ENCODE measurements at regions not wholly inside any gene's neighbourhood (a gene's known extent, or its start where the extent isn't known, plus 50 kb on each side); places are given as distances from the start of the nearest gene placed in this dataset.

DNA sequence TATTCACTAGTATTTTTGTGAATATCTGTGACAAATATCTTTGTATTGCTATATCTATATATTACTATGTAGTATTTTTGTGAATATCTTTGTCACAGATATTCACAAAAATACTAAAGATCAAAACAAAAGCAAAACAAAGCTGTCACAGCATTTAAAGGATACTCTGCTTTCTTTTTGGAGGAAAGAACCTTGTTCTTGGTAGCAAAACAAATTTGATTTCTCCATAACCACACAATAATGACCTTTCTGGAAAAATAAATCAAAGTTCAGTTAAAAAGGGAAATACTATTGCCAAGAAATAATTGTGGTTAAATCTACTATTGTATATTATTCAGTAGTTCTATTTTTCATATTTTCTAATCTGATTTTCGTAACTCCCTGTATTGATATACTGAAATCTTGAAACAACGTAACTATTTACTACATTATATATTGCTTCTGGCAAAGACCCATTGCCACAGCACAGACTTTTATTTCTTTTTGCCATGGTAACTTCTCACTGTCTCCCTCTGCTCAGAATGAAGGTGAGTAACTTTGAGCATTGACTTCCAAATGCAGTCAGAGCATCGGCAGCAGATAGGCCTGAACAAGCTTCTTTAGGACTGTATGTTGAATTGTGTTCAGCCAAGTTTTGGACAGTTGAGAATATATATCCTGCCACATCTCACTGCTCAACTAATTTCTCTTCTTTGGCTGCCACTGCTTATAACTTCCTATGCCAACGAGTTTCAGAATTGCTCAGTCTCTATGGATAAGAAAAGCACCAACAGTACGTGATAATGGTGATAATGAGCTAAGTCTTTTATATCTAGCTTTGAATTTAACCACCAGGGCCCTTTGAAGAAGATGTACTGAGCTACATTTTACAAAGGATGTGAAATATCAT lies 1097.2 kb upstream of the GJE1 start:
- in situ Hi-C loops (cut with MboI; ENCODE audit: low sequenced_read_pairs, unreplicated experiment), result no loop called here
- DNase-seq (ENCODE audit: low spot score), result no peak
- TF ChIP-seq CTCF (IDR thresholded peaks at IDR 0.05; ENCODE audit: borderline replicate concordance, control extremely low read depth, extremely low read depth, insufficient read depth, missing control alignments), result no peak

GRCh38 chr6:141033101-141033500 lies 1099.6 kb upstream of the GJE1 start:
- no peak for TF ChIP-seq CTCF (IDR thresholded peaks at IDR 0.05; ENCODE audit: borderline replicate concordance, control extremely low read depth, extremely low read depth, insufficient read depth, missing control alignments)
- no peak for DNase-seq (ENCODE audit: low spot score)
- in situ Hi-C loops (cut with MboI; ENCODE audit: low sequenced_read_pairs, unreplicated experiment), result no loop called here

DNA sequence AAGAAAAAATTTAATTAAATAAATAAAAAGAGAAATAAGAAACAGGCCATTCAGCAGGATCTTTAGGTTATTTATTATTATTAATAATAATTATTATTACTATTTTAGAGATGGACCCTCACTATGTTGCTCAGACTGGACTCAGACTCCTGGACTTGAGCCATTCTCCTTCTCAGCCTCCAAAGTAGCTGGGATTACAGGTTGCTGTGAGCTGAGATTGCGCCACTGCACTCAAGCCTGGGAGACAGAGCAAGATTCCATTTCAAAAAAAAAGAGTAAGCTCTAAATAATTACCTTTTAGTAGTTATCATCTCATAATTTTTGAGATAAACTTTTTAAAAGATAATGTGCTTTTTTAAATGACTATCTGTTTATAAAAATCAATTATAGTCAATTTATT lies 1102.8 kb upstream of the GJE1 start:
- no peak for DNase-seq (ENCODE audit: low spot score)
- TF ChIP-seq CTCF (IDR thresholded peaks at IDR 0.05; ENCODE audit: borderline replicate concordance, control extremely low read depth, extremely low read depth, insufficient read depth, missing control alignments), result no peak
- in situ Hi-C loops (cut with MboI; ENCODE audit: low sequenced_read_pairs, unreplicated experiment), result no loop called here

DNA sequence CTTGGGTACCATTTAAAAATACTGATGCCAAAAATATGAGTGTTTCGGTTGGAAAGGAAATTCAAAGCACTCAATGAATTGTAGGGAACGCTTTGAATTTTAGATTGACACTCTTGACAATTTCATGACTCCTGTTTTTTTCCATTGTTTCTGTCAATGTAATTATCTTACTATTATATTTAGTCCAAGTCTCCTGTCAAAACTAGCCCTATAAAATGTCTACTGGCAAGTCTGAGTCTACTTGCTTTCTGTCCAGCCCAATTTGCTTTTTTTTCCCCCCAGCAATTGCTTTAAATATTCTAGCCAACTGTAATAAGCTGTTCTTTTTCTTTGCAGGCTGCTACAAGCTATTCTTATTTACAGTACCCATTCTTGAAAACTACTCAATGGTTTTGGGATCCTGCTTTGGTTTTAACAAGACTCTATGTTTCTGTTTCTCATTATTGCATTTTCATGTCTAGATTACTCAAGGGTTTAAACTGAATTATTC lies 1103.9 kb upstream of the GJE1 start:
- in situ Hi-C loops (cut with MboI; ENCODE audit: low sequenced_read_pairs, unreplicated experiment), result no loop called here
- no peak for TF ChIP-seq CTCF (IDR thresholded peaks at IDR 0.05; ENCODE audit: borderline replicate concordance, control extremely low read depth, extremely low read depth, insufficient read depth, missing control alignments)
- DNase-seq (ENCODE audit: low spot score), result no peak

DNA sequence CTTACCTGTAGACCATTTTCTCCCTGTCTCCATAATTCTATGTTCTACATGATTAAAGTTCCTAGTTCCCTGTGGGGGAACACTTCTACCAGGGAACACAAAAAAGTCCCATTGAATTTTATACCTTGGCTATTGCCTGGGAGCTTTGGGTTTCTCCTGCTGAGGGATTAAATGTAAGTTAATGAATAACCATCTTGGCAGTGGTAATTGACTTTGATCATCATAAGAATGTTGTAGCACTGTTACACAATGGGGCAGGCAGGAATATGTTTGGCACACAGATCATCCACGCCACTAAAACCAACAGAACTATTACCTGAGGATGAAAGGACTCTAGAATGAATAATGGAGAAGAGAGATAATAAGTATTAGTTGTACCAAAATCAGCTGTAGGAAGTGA lies 1106.2 kb upstream of the GJE1 start:
- in situ Hi-C loops (cut with MboI; ENCODE audit: low sequenced_read_pairs, unreplicated experiment), result no loop called here
- DNase-seq (ENCODE audit: low spot score), result no peak

GRCh38 chr6:141024526-141024925 lies 1108.2 kb upstream of the GJE1 start:
- TF ChIP-seq CTCF (IDR thresholded peaks at IDR 0.05; ENCODE audit: borderline replicate concordance, control extremely low read depth, extremely low read depth, insufficient read depth, missing control alignments), result no peak
- in situ Hi-C loops (cut with MboI; ENCODE audit: low sequenced_read_pairs, unreplicated experiment), result no loop called here
- no peak for DNase-seq (ENCODE audit: low spot score)

More for the DNA sequence above, 1106.2 kb upstream of the GJE1 start:
- no peak for TF ChIP-seq CTCF (IDR thresholded peaks at IDR 0.05; ENCODE audit: borderline replicate concordance, control extremely low read depth, extremely low read depth, insufficient read depth, missing control alignments)
